Muscle of leg (tissue), 3 donors: ENCODE measurements at regions not wholly inside any gene's neighbourhood (a gene's known extent, or its start where the extent isn't known, plus 50 kb on each side); places are given as distances from the start of the nearest gene placed in this dataset.

Experiments
- DNase-seq: peaks from one replicate; pipeline ENCODE4 v3.0.0; 2013
- H3K27ac ChIP-seq: one replicate; pipeline ENCODE4 v1.5.1; 2013; ENCODE audit warnings: mild to moderate bottlenecking, low read length, control low read depth
- H3K27me3 ChIP-seq: one replicate; pipeline ENCODE4 v1.6.1; 2013; ENCODE audit warnings: low read length; ENCODE audit not compliant: control insufficient read depth, insufficient read depth
- H3K36me3 ChIP-seq: one replicate; pipeline ENCODE4 v1.6.1; 2013; ENCODE audit warnings: low read length; ENCODE audit not compliant: control insufficient read depth, insufficient read depth
- H3K4me1 ChIP-seq: one replicate; pipeline ENCODE4 v1.6.1; 2013; ENCODE audit warnings: low read length; ENCODE audit not compliant: control insufficient read depth, insufficient read depth
- H3K4me3 ChIP-seq: one replicate; pipeline ENCODE4 v1.5.1; 2013; ENCODE audit warnings: low read length, control low read depth
- H3K9me3 ChIP-seq: replicated peaks from 2 replicates; pipeline ENCODE4 v1.6.1; 2013; ENCODE audit warnings: low read depth, low read length; ENCODE audit not compliant: control insufficient read depth
- WGBS: methylation state at CpG from one replicate; pipeline ENCODE4 v1.1.5; 2013; ENCODE audit warnings: missing lambda C conversion rate; ENCODE audit not compliant: insufficient coverage; 5-methylcytosine and 5-hydroxymethylcytosine counted together

- peak; percentile 92 for DNase-seq
- Histone ChIP-seq H3K36me3 (no peaks in the 10 kb centered on the region), H3K27ac (peak overlapping the region; percentile 73), H3K4me3 (no peak overlapping the region), H3K27me3 (no peaks in the 10 kb centered on the region), H3K4me1 (peaks cover 21% of the 10 kb centered on the region), H3K9me3 (no peaks in the 10 kb centered on the region)
- 17% methylated on average over 1 of the region's 9 CpGs for WGBS
Observed at GRCh38 chr2:101558740-101559525, 84.0 kb upstream of the RFX8 start.

GRCh38 chr2:101556033-101556459 is 81.1 kb upstream of the RFX8 start:
- H3K4me1 ChIP-seq = peaks cover 23% of the 10 kb centered on the region
- H3K27me3 ChIP-seq = no peaks in the 10 kb centered on the region
- H3K9me3 ChIP-seq = no peaks in the 10 kb centered on the region
- 35% methylated on average over 5 of the region's 7 CpGs for WGBS
- H3K36me3 ChIP-seq = no peaks in the 10 kb centered on the region
- no peak overlapping the region for H3K4me3 ChIP-seq
- peak overlapping the region; percentile 72 for H3K27ac ChIP-seq
- DNase-seq = peak; percentile 47

- Histone ChIP-seq H3K36me3 (no peaks in the 10 kb centered on the region), H3K27me3 (no peaks in the 10 kb centered on the region), H3K4me3 (no peak overlapping the region), H3K27ac (peak overlapping the region; percentile 0), H3K9me3 (no peaks in the 10 kb centered on the region), H3K4me1 (peaks cover 9% of the 10 kb centered on the region)
- DNase-seq = peak; percentile 32
- 42% methylated on average over 2 of the region's 5 CpGs for WGBS
Observed at GRCh38 chr2:101551336-101551888, 76.5 kb upstream of the RFX8 start.

GRCh38 chr2:101550555-101550954 is 75.6 kb upstream of the RFX8 start:
- H3K9me3 ChIP-seq = no peaks in the 10 kb centered on the region
- H3K4me3 ChIP-seq = no peak overlapping the region
- H3K27ac ChIP-seq = no peak overlapping the region
- H3K4me1 ChIP-seq = peaks cover 3% of the 10 kb centered on the region
- no peaks in the 10 kb centered on the region for H3K36me3 ChIP-seq
- no peak for DNase-seq
- WGBS = 100% methylated on average over 1 of the region's 3 CpGs
- no peaks in the 10 kb centered on the region for H3K27me3 ChIP-seq

GRCh38 chr2:101549371-101549770 is 74.5 kb upstream of the RFX8 start:
- H3K36me3 ChIP-seq = no peaks in the 10 kb centered on the region
- H3K4me1 ChIP-seq = peaks cover 3% of the 10 kb centered on the region
- WGBS = no CpG with 5 or more reads among the region's 1 CpG
- H3K27me3 ChIP-seq = no peaks in the 10 kb centered on the region
- H3K9me3 ChIP-seq = no peaks in the 10 kb centered on the region
- no peak overlapping the region for H3K4me3 ChIP-seq
- no peak for DNase-seq
- H3K27ac ChIP-seq = no peak overlapping the region

- H3K36me3 ChIP-seq = no peaks in the 10 kb centered on the region
- no peaks in the 10 kb centered on the region for H3K27me3 ChIP-seq
- no peak overlapping the region for H3K27ac ChIP-seq
- peaks cover 3% of the 10 kb centered on the region for H3K4me1 ChIP-seq
- no peaks in the 10 kb centered on the region for H3K9me3 ChIP-seq
- no CpG with 5 or more reads among the region's 2 CpGs for WGBS
- no peak for DNase-seq
- H3K4me3 ChIP-seq = no peak overlapping the region
Observed at GRCh38 chr2:101546376-101547058, 71.6 kb upstream of the RFX8 start.

GRCh38 chr2:101545950-101546349 is 71.0 kb upstream of the RFX8 start:
- H3K36me3 ChIP-seq = no peaks in the 10 kb centered on the region
- H3K4me3 ChIP-seq = no peak overlapping the region
- H3K27me3 ChIP-seq = no peaks in the 10 kb centered on the region
- no peak for DNase-seq
- no peaks in the 10 kb centered on the region for H3K9me3 ChIP-seq
- H3K27ac ChIP-seq = no peak overlapping the region
- no peaks in the 10 kb centered on the region for H3K4me1 ChIP-seq

GRCh38 chr2:101540518-101540917 is 65.6 kb upstream of the RFX8 start:
- Histone ChIP-seq H3K36me3 (no peaks in the 10 kb centered on the region), H3K4me1 (no peaks in the 10 kb centered on the region), H3K27ac (no peak overlapping the region), H3K4me3 (no peak overlapping the region), H3K9me3 (no peaks in the 10 kb centered on the region), H3K27me3 (no peaks in the 10 kb centered on the region)
- 40% methylated on average over 1 of the region's 3 CpGs for whole genome bisulfite sequencing
- DNase-seq = no peak

- H3K4me3 ChIP-seq = no peak overlapping the region
- peaks cover 9% of the 10 kb centered on the region for H3K4me1 ChIP-seq
- no peak for DNase-seq
- H3K9me3 ChIP-seq = no peaks in the 10 kb centered on the region
- no peaks in the 10 kb centered on the region for H3K27me3 ChIP-seq
- H3K36me3 ChIP-seq = no peaks in the 10 kb centered on the region
- no CpG with 5 or more reads among the region's 3 CpGs for WGBS
- no peak overlapping the region for H3K27ac ChIP-seq
Observed at GRCh38 chr2:101538076-101538475, 63.2 kb upstream of the RFX8 start.

- Histone ChIP-seq H3K27me3 (no peaks in the 10 kb centered on the region), H3K27ac (peak overlapping the region; percentile 83), H3K9me3 (no peaks in the 10 kb centered on the region), H3K4me3 (no peak overlapping the region), H3K4me1 (peaks cover 9% of the 10 kb centered on the region), H3K36me3 (no peaks in the 10 kb centered on the region)
- WGBS = 43% methylated on average over 9 of the region's 9 CpGs
- no peak for DNase-seq
Observed at GRCh38 chr2:101534149-101534611, 59.3 kb upstream of the RFX8 start.
